ENCODE measurements at regions not wholly inside any gene's neighbourhood (a gene's known extent, or its start where the extent isn't known, plus 50 kb on each side); places are given as distances from the start of the nearest gene placed in this dataset.
A peak's percentile ranks its signal among the peaks of the same experiment; 100 is the strongest.

DNA sequence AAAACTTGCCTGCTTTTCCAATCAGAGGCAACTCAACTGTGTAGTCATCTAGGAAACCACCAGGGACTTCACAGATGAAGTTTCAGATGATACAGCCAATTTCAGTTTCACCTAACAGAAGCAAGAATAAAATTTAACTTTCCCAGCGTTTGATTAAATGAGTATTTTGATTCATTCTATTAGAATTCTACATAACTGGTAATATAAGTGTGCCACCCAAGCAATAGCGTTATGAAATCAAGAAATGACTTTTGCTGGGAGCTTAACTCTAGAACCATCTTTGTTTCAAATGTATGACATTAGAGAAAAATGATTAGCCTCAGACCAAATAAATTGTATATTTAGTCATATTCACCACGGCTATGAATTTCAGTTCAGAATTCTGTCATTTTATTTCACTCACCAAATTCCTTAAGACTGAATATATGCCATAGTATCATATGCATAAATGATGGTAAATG, 239.3 kb downstream of the NRIP1 start (continued):
- TF ChIP-seq ATF2 (IDR thresholded peaks at IDR 0.05; ENCODE audit: low read length) (peak; percentile 75), E4F1 (IDR thresholded peaks at IDR 0.05; ENCODE audit: borderline replicate concordance, partially characterized antibody) (no peak), NFXL1 (IDR thresholded peaks at IDR 0.05; ENCODE audit: borderline replicate concordance) (no peak), MEF2A (IDR thresholded peaks at IDR 0.05; ENCODE audit: insufficient read depth, low read depth, low read length) (no peak), KDM1A (IDR thresholded peaks at IDR 0.05; ENCODE audit: borderline replicate concordance) (no peak), ATF7 (IDR thresholded peaks at IDR 0.05; ENCODE audit: low read depth) (peak; percentile 57; the same call in 1 of the 2 replicates), KAT2A (conservative IDR thresholded peaks at IDR 0.05; ENCODE audit: control insufficient read depth, low read depth, low read length) (no peak), RCOR1 (conservative IDR thresholded peaks at IDR 0.05; ENCODE audit: low read depth, low read length) (no peak), USF1 (IDR thresholded peaks at IDR 0.05; ENCODE audit: borderline replicate concordance, extremely low read length, insufficient read depth, low read depth, low read length) (no peak), MYC (IDR thresholded peaks at IDR 0.05; ENCODE audit: insufficient read depth, insufficient read length, insufficient replicate concordance, low read length, severe bottlenecking) (no peak), SMAD5 (IDR thresholded peaks at IDR 0.05; ENCODE audit: low read depth) (no peak), CEBPZ (IDR thresholded peaks at IDR 0.05; ENCODE audit: low read depth, low read length) (no peak), TCF12 (IDR thresholded peaks at IDR 0.05; ENCODE audit: low read depth, low read length) (no peak), ZNF274 (IDR thresholded peaks at IDR 0.05; ENCODE audit: insufficient read depth, insufficient read length) (no peak), GABPA (IDR thresholded peaks at IDR 0.05; ENCODE audit: low read depth) (0 out of 2 replicates have a peak, but pooled peaks have one; percentile 11), ZZZ3 (IDR thresholded peaks at IDR 0.05; ENCODE audit: control insufficient read depth, insufficient read length, low read depth) (no peak), DPF2 (IDR thresholded peaks at IDR 0.05) (peak; percentile 54)
- TF ChIP-seq, protein P1, sequence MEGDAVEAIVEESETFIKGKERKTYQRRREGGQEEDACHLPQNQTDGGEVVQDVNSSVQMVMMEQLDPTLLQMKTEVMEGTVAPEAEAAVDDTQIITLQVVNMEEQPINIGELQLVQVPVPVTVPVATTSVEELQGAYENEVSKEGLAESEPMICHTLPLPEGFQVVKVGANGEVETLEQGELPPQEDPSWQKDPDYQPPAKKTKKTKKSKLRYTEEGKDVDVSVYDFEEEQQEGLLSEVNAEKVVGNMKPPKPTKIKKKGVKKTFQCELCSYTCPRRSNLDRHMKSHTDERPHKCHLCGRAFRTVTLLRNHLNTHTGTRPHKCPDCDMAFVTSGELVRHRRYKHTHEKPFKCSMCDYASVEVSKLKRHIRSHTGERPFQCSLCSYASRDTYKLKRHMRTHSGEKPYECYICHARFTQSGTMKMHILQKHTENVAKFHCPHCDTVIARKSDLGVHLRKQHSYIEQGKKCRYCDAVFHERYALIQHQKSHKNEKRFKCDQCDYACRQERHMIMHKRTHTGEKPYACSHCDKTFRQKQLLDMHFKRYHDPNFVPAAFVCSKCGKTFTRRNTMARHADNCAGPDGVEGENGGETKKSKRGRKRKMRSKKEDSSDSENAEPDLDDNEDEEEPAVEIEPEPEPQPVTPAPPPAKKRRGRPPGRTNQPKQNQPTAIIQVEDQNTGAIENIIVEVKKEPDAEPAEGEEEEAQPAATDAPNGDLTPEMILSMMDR (IDR thresholded peaks at IDR 0.05 in 2 of 3, conservative IDR thresholded peaks at IDR 0.05 in 1 of 3; ENCODE audit: control insufficient read depth in 2 of 3, extremely low read depth in 1 of 3, insufficient read depth in 1 of 3, low read depth in 3 of 3, low read length in 3 of 3) = no peak
